ENCODE measurements at regions not wholly inside any gene's neighbourhood (a gene's known extent, or its start where the extent isn't known, plus 50 kb on each side); places are given as distances from the start of the nearest gene placed in this dataset.
"Not testable (repeated sequence)": the region's sequence is repeated elsewhere in the genome, so short reads cannot be mapped to it uniquely, and the experiment has no call there.

DNA sequence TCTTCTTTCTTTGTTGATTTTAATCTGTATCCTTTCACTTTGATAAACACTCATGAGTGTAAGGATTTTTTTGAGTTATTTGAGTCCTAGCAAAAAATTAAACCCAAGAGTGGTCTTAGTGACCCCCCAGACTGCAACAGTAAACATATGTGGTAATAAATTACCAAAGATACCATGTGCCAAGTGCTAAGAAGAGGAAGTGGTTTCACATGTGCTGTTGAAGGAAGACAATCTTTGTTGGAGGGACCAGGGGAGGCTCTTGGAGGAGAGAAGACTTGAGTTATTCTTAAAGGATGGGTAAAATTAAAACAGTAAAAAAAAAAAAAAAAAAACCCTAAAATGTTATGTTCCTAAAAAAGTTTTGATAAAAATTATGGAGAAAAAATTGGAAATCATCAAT, 150.2 kb downstream of the SEC23IP start:
- no peaks in the 10 kb centered on the region for H3K9me2 ChIP-seq (replicated peaks; ENCODE audit: insufficient read depth, low read length)
- H4K20me1 ChIP-seq (ENCODE audit: insufficient read depth, low read length): no peaks in the 10 kb centered on the region
- DNase-seq: no peak
- H3K4me3 ChIP-seq (ENCODE audit: low read length): no peak overlapping the region
- H3K36me3 ChIP-seq (replicated peaks; ENCODE audit: insufficient read depth, low read length): no peaks in the 10 kb centered on the region
- H3K4me2 ChIP-seq (ENCODE audit: low read depth, low read length): no peak overlapping the region
- no peaks in the 10 kb centered on the region for H3K9me3 ChIP-seq (replicated peaks; ENCODE audit: insufficient read depth, low read length)
- no peaks in the 10 kb centered on the region for H3K27me3 ChIP-seq (replicated peaks; ENCODE audit: insufficient read depth, low read length)
- TF ChIP-seq EZH2phosphoT487 (IDR thresholded peaks at IDR 0.05; ENCODE audit: low read length) (no peak), EZH2 (optimal IDR thresholded peaks at IDR 0.05; ENCODE audit: low read depth, low read length) (no peak)
- TF ChIP-seq, protein P1, sequence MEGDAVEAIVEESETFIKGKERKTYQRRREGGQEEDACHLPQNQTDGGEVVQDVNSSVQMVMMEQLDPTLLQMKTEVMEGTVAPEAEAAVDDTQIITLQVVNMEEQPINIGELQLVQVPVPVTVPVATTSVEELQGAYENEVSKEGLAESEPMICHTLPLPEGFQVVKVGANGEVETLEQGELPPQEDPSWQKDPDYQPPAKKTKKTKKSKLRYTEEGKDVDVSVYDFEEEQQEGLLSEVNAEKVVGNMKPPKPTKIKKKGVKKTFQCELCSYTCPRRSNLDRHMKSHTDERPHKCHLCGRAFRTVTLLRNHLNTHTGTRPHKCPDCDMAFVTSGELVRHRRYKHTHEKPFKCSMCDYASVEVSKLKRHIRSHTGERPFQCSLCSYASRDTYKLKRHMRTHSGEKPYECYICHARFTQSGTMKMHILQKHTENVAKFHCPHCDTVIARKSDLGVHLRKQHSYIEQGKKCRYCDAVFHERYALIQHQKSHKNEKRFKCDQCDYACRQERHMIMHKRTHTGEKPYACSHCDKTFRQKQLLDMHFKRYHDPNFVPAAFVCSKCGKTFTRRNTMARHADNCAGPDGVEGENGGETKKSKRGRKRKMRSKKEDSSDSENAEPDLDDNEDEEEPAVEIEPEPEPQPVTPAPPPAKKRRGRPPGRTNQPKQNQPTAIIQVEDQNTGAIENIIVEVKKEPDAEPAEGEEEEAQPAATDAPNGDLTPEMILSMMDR (IDR thresholded peaks at IDR 0.05; ENCODE audit: low read length): no peak
- H3K9ac ChIP-seq (ENCODE audit: low read length): no peak overlapping the region
- H3K27ac ChIP-seq (ENCODE audit: low read length): no peak overlapping the region
- no peak overlapping the region for H2AFZ ChIP-seq (ENCODE audit: low read length)
- no peaks in the 10 kb centered on the region for H3F3A ChIP-seq (ENCODE audit: insufficient read depth, low read length)
- H3K79me2 ChIP-seq (ENCODE audit: low read length): no peaks in the 10 kb centered on the region
- no peaks in the 10 kb centered on the region for H3K4me1 ChIP-seq (ENCODE audit: low read length)

DNA sequence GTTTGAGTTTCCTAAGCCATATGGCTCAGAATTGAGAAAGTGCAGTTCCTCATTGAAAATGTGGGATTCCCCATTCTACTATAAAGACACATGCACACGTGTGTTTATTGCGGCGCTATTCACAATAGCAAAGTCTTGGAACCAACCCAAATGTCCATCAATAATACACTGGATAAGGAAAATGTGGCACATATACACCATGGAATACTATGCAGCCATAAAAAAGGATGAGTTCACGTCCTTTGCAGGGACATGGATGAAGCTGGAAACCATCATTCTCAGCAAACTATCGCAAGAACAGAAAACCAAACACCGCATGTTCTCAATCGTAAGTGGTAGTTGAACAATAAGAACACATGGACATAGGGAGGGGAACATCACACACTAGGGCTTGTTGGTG, 154.8 kb downstream of the SEC23IP start:
- H3K4me2 ChIP-seq (ENCODE audit: low read depth, low read length); H3F3A ChIP-seq (ENCODE audit: insufficient read depth, low read length); H3K4me3 ChIP-seq (ENCODE audit: low read length); H4K20me1 ChIP-seq (ENCODE audit: insufficient read depth, low read length); H2AFZ ChIP-seq (ENCODE audit: low read length); H3K27me3 ChIP-seq (replicated peaks; ENCODE audit: insufficient read depth, low read length); H3K9me2 ChIP-seq (replicated peaks; ENCODE audit: insufficient read depth, low read length); DNase-seq; H3K9ac ChIP-seq (ENCODE audit: low read length); H3K4me1 ChIP-seq (ENCODE audit: low read length); H3K36me3 ChIP-seq (replicated peaks; ENCODE audit: insufficient read depth, low read length); H3K27ac ChIP-seq (ENCODE audit: low read length); H3K79me2 ChIP-seq (ENCODE audit: low read length); H3K9me3 ChIP-seq (replicated peaks; ENCODE audit: insufficient read depth, low read length): not testable (repeated sequence)

DNA sequence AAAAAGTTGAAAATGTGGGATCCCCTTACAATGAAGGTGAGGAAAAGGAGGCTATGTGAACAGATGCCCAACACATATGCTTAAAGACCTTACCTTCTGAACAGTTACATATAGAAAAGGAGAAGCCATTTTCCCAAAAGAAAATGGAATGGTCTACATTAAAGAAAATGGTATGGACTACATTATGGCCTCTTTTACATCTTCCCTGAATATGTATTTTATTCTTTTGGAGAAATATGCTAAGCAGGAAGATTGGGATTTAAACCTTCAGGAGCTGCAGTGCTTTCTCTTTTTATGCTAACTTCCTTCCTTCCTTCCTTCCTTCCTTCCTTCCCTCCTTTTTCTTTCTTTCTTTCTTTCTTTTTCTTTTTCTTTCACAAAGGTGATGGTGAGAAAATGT, 155.4 kb downstream of the SEC23IP start:
- no peaks in the 10 kb centered on the region for H3K9me3 ChIP-seq (replicated peaks; ENCODE audit: insufficient read depth, low read length)
- no peak overlapping the region for H3K4me3 ChIP-seq (ENCODE audit: low read length)
- TF ChIP-seq, protein P1 (IDR thresholded peaks at IDR 0.05; ENCODE audit: low read length): no peak
- no peak for TF ChIP-seq EZH2 (optimal IDR thresholded peaks at IDR 0.05; ENCODE audit: low read depth, low read length)
- no peak for TF ChIP-seq EZH2phosphoT487 (IDR thresholded peaks at IDR 0.05; ENCODE audit: low read length)

DNA sequence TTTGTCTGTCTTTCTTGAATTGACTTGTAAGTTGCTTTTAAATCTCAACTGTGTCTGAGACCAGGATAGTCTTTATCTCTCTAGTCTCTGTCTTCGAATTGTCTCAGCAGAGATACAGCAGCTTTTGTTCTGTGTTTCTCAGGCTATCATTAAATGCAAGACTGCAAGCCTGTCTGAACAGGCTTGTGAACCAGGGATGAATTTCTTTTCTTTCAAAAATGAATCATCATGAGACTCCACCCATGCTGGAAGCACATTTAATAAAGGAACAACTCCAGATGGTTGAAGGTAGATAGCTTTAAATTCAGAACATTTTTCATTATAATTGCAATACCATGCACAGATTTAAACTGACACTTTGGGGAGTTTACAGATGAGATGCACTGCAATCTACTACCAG, 155.9 kb downstream of the SEC23IP start:
- no peaks in the 10 kb centered on the region for H3K9me3 ChIP-seq (replicated peaks; ENCODE audit: insufficient read depth, low read length)
- no peaks in the 10 kb centered on the region for H3K36me3 ChIP-seq (replicated peaks; ENCODE audit: insufficient read depth, low read length)
- no peaks in the 10 kb centered on the region for H3K79me2 ChIP-seq (ENCODE audit: low read length)
- H3K4me1 ChIP-seq (ENCODE audit: low read length): no peaks in the 10 kb centered on the region
- no peaks in the 10 kb centered on the region for H3F3A ChIP-seq (ENCODE audit: insufficient read depth, low read length)
- no peak overlapping the region for H3K9ac ChIP-seq (ENCODE audit: low read length)
- H3K27ac ChIP-seq (ENCODE audit: low read length): no peak overlapping the region
- H3K4me2 ChIP-seq (ENCODE audit: low read depth, low read length): no peak overlapping the region
- H3K27me3 ChIP-seq (replicated peaks; ENCODE audit: insufficient read depth, low read length): no peaks in the 10 kb centered on the region
- H3K9me2 ChIP-seq (replicated peaks; ENCODE audit: insufficient read depth, low read length): no peaks in the 10 kb centered on the region
- H3K4me3 ChIP-seq (ENCODE audit: low read length): no peak overlapping the region
- H4K20me1 ChIP-seq (ENCODE audit: insufficient read depth, low read length): no peaks in the 10 kb centered on the region
- no peak overlapping the region for H2AFZ ChIP-seq (ENCODE audit: low read length)
- DNase-seq: no peak
- TF ChIP-seq EZH2phosphoT487 (IDR thresholded peaks at IDR 0.05; ENCODE audit: low read length) (no peak), EZH2 (optimal IDR thresholded peaks at IDR 0.05; ENCODE audit: low read depth, low read length) (no peak)
- TF ChIP-seq, protein P1 (IDR thresholded peaks at IDR 0.05; ENCODE audit: low read length): no peak

More for the DNA sequence above, 155.4 kb downstream of the SEC23IP start:
- Histone ChIP-seq H3K36me3 (replicated peaks; ENCODE audit: insufficient read depth, low read length) (no peaks in the 10 kb centered on the region), H4K20me1 (ENCODE audit: insufficient read depth, low read length) (no peaks in the 10 kb centered on the region), H3K9me2 (replicated peaks; ENCODE audit: insufficient read depth, low read length) (no peaks in the 10 kb centered on the region), H2AFZ (ENCODE audit: low read length) (no peak overlapping the region), H3F3A (ENCODE audit: insufficient read depth, low read length) (no peaks in the 10 kb centered on the region), H3K4me2 (ENCODE audit: low read depth, low read length) (no peak overlapping the region), H3K27me3 (replicated peaks; ENCODE audit: insufficient read depth, low read length) (no peaks in the 10 kb centered on the region), H3K4me1 (ENCODE audit: low read length) (no peaks in the 10 kb centered on the region), H3K9ac (ENCODE audit: low read length) (no peak overlapping the region), H3K27ac (ENCODE audit: low read length) (no peak overlapping the region), H3K79me2 (ENCODE audit: low read length) (no peaks in the 10 kb centered on the region)
- no peak for DNase-seq
